Activated CD8-positive, alpha-beta memory T cell treated with anti-CD3 and anti-CD28 coated beads for 24 hours (primary cell): ENCODE measurements at regions not wholly inside any gene's neighbourhood (a gene's known extent, or its start where the extent isn't known, plus 50 kb on each side); places are given as distances from the start of the nearest gene placed in this dataset.
"Not testable (repeated sequence)": the region's sequence is repeated elsewhere in the genome, so short reads cannot be mapped to it uniquely, and the experiment has no call there.

Experiments used
- DNase-seq: peaks from one replicate; pipeline ENCODE4 v3.0.0-alpha.2; 2020

GRCh38 chr14:22384167-22384549, 204.9 kb downstream of the DAD1 start:
- no peak for DNase-seq

- DNase-seq, result no peak
These were observed 205.4 kb downstream of the DAD1 start for GRCh38 chr14:22383515-22384166.

GRCh38 chr14:22382955-22383354, 206.1 kb downstream of the DAD1 start:
- no peak for DNase-seq

GRCh38 chr14:22382395-22382794, 206.6 kb downstream of the DAD1 start:
- no peak for DNase-seq

GRCh38 chr14:22381766-22382165, 207.3 kb downstream of the DAD1 start:
- no peak for DNase-seq

GRCh38 chr14:22381408-22381760, 207.6 kb downstream of the DAD1 start:
- DNase-seq, result no peak

GRCh38 chr14:22380571-22381407, 208.2 kb downstream of the DAD1 start:
- DNase-seq, result no peak

GRCh38 chr14:22379727-22380126, 209.3 kb downstream of the DAD1 start:
- DNase-seq, result no peak

GRCh38 chr14:22378181-22378580, 210.8 kb downstream of the DAD1 start:
- no peak for DNase-seq

GRCh38 chr14:22375321-22375930, 213.6 kb downstream of the DAD1 start:
- DNase-seq, result no peak

- DNase-seq, result no peak
These were observed 218.8 kb downstream of the DAD1 start for GRCh38 chr14:22370084-22370847.

- DNase-seq, result no peak
These were observed 230.3 kb downstream of the DAD1 start for GRCh38 chr14:22358726-22359125.

GRCh38 chr14:22349281-22349680, 239.7 kb downstream of the DAD1 start:
- DNase-seq, result not testable (repeated sequence)

GRCh38 chr14:22344673-22345072, 244.4 kb downstream of the DAD1 start:
- DNase-seq, result no peak

GRCh38 chr14:22344209-22344608, 244.8 kb downstream of the DAD1 start:
- DNase-seq, result not testable (repeated sequence)

GRCh38 chr14:22341049-22341448, 248.0 kb downstream of the DAD1 start:
- no peak for DNase-seq

GRCh38 chr14:22338917-22339715, 249.9 kb downstream of the DAD1 start:
- DNase-seq, result no peak

GRCh38 chr14:22338381-22338780, 250.6 kb downstream of the DAD1 start:
- no peak for DNase-seq

GRCh38 chr14:22337938-22338337, 251.1 kb downstream of the DAD1 start:
- no peak for DNase-seq

GRCh38 chr14:22337521-22337920, 251.5 kb downstream of the DAD1 start:
- no peak for DNase-seq

- no peak for DNase-seq
These were observed 253.0 kb downstream of the DAD1 start for GRCh38 chr14:22336031-22336430.

GRCh38 chr14:22334627-22335026, 254.4 kb downstream of the DAD1 start:
- DNase-seq, result no peak

GRCh38 chr14:22334275-22334577, 254.8 kb downstream of the DAD1 start:
- DNase-seq, result no peak
